ENCODE measurements at regions not wholly inside any gene's neighbourhood (a gene's known extent, or its start where the extent isn't known, plus 50 kb on each side); places are given as distances from the start of the nearest gene placed in this dataset.

DNA sequence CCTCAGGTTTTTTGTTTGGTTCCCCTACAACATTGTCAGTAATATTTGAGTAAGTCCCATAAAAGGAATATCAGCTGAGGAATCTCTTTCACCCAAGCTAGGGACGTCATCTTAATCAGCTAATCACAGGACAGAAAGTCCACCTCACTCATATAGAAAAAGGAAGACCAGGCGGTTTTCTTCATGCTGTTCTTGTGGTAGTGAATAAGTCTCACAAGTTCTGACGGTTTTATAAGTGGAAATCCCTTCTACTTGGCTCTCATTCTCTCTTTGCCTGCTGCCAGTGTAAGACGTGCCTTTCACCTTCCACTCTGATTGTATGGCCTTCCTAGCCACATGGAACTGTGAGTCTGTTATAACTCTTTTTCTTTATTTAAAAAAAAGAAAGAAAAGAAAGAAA lies 308.1 kb upstream of the PFKP start:
- Histone ChIP-seq H3K4me3 (ENCODE audit: insufficient read depth in 1 of 2, low read depth in 1 of 2, low read length in 2 of 2) (no peak overlapping the region), H2BK12ac (ENCODE audit: low read length in 2 of 2) (no peak overlapping the region), H3K23ac (ENCODE audit: low read length in 2 of 2) (no peak overlapping the region), H3K4me1 (ENCODE audit: control insufficient read depth, insufficient read depth, low read depth, low read length) (no peaks in the 10 kb centered on the region), H2BK120ac (ENCODE audit: low read depth, low read length) (no peak overlapping the region), H3K27ac (ENCODE audit: low read length, poor library complexity, severe bottlenecking) (no peak overlapping the region), H4K91ac (ENCODE audit: low read length) (no peak overlapping the region), H3K27me3 (ENCODE audit: control insufficient read depth in 1 of 2, insufficient read depth in 1 of 2, low read length in 2 of 2) (no peaks in the 10 kb centered on the region), H2AK5ac (ENCODE audit: low read length, severe bottlenecking) (no peak overlapping the region), H2AFZ (ENCODE audit: low read depth, low read length) (no peak overlapping the region), H3K79me1 (replicated peaks; ENCODE audit: low read length, poor library complexity, severe bottlenecking) (no peaks in the 10 kb centered on the region), H3K9ac (ENCODE audit: low read length) (no peak overlapping the region), H2BK15ac (ENCODE audit: low read depth, poor library complexity, severe bottlenecking) (no peak overlapping the region), H3K4ac (ENCODE audit: low read depth in 1 of 2, low read length in 2 of 2) (no peak overlapping the region), H3K4me2 (ENCODE audit: low read length, poor library complexity, severe bottlenecking) (no peak overlapping the region), H3K18ac (ENCODE audit: low read depth in 1 of 2, low read length in 2 of 2) (no peak overlapping the region), H3K14ac (ENCODE audit: low read length in 2 of 2) (no peak overlapping the region), H3K36me3 (ENCODE audit: control insufficient read depth in 1 of 2, insufficient read depth in 2 of 2, low read depth in 1 of 2, low read length in 2 of 2) (no peaks in the 10 kb centered on the region), H3K9me3 (ENCODE audit: control insufficient read depth, low read length) (no peaks in the 10 kb centered on the region), H2BK5ac (ENCODE audit: low read depth, low read length, poor library complexity, severe bottlenecking) (no peak overlapping the region), H4K8ac (ENCODE audit: low read length) (no peak overlapping the region)
- DNase-seq = no peak
- WGBS = 84% methylated on average over 2 of the region's 4 CpGs

- Histone ChIP-seq H3K36me3 (ENCODE audit: control insufficient read depth in 1 of 2, insufficient read depth in 2 of 2, low read depth in 1 of 2, low read length in 2 of 2) (no peaks in the 10 kb centered on the region), H3K23ac (ENCODE audit: low read length in 2 of 2) (no peak overlapping the region), H2BK120ac (ENCODE audit: low read depth, low read length) (no peak overlapping the region), H3K27me3 (ENCODE audit: control insufficient read depth in 1 of 2, insufficient read depth in 1 of 2, low read length in 2 of 2) (no peaks in the 10 kb centered on the region), H2AK5ac (ENCODE audit: low read length, severe bottlenecking) (no peak overlapping the region), H3K4me3 (ENCODE audit: insufficient read depth in 1 of 2, low read depth in 1 of 2, low read length in 2 of 2) (no peak overlapping the region), H3K9me3 (ENCODE audit: control insufficient read depth, low read length) (peaks cover 6% of the 10 kb centered on the region), H2BK5ac (ENCODE audit: low read depth, low read length, poor library complexity, severe bottlenecking) (no peak overlapping the region), H2AFZ (ENCODE audit: low read depth, low read length) (no peak overlapping the region), H3K18ac (ENCODE audit: low read depth in 1 of 2, low read length in 2 of 2) (no peak overlapping the region), H2BK12ac (ENCODE audit: low read length in 2 of 2) (no peak overlapping the region), H4K91ac (ENCODE audit: low read length) (no peak overlapping the region), H3K79me1 (replicated peaks; ENCODE audit: low read length, poor library complexity, severe bottlenecking) (no peaks in the 10 kb centered on the region), H3K4me1 (ENCODE audit: control insufficient read depth, insufficient read depth, low read depth, low read length) (no peaks in the 10 kb centered on the region), H4K8ac (ENCODE audit: low read length) (no peak overlapping the region), H3K9ac (ENCODE audit: low read length) (no peak overlapping the region), H2BK15ac (ENCODE audit: low read depth, poor library complexity, severe bottlenecking) (no peak overlapping the region), H3K14ac (ENCODE audit: low read length in 2 of 2) (no peak overlapping the region), H3K4ac (ENCODE audit: low read depth in 1 of 2, low read length in 2 of 2) (no peak overlapping the region), H3K4me2 (ENCODE audit: low read length, poor library complexity, severe bottlenecking) (no peak overlapping the region), H3K27ac (ENCODE audit: low read length, poor library complexity, severe bottlenecking) (no peak overlapping the region)
- WGBS = 48% methylated on average over 6 of the region's 6 CpGs
- no peak for DNase-seq
Observed at GRCh38 chr10:2754943-2755342, 312.4 kb upstream of the PFKP start.

DNA sequence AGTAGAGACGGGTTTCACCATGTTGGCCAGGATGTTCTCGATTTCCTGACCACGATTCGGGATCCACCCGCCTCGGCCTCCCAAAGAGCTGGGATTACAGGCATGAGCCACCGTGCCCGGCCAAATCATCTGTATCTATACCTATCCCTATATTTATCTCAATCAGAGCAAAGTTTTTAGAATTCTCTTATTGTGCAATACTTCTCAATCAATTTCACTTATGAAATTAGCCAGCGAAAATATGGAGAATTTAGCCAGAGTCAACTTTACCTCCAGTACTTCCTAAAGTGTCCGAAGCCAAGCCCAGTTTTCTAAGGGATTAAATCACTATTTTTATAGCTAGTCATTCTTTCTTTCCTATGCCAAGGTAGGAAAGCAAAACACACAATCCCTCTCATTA lies 319.1 kb upstream of the PFKP start:
- Histone ChIP-seq H3K23ac (ENCODE audit: low read length in 2 of 2) (no peak overlapping the region), H4K8ac (ENCODE audit: low read length) (no peak overlapping the region), H3K79me1 (replicated peaks; ENCODE audit: low read length, poor library complexity, severe bottlenecking) (no peaks in the 10 kb centered on the region), H3K9ac (ENCODE audit: low read length) (no peak overlapping the region), H3K4me1 (ENCODE audit: control insufficient read depth, insufficient read depth, low read depth, low read length) (no peaks in the 10 kb centered on the region), H3K4ac (ENCODE audit: low read depth in 1 of 2, low read length in 2 of 2) (no peak overlapping the region), H2BK12ac (ENCODE audit: low read length in 2 of 2) (no peak overlapping the region), H3K36me3 (ENCODE audit: control insufficient read depth in 1 of 2, insufficient read depth in 2 of 2, low read depth in 1 of 2, low read length in 2 of 2) (no peaks in the 10 kb centered on the region), H2BK5ac (ENCODE audit: low read depth, low read length, poor library complexity, severe bottlenecking) (no peak overlapping the region), H2AK5ac (ENCODE audit: low read length, severe bottlenecking) (no peak overlapping the region), H3K4me3 (ENCODE audit: insufficient read depth in 1 of 2, low read depth in 1 of 2, low read length in 2 of 2) (no peak overlapping the region), H2AFZ (ENCODE audit: low read depth, low read length) (no peak overlapping the region), H3K9me3 (ENCODE audit: control insufficient read depth, low read length) (peaks cover 11% of the 10 kb centered on the region), H4K91ac (ENCODE audit: low read length) (no peak overlapping the region), H2BK15ac (ENCODE audit: low read depth, poor library complexity, severe bottlenecking) (no peak overlapping the region), H3K14ac (ENCODE audit: low read length in 2 of 2) (no peak overlapping the region), H3K27ac (ENCODE audit: low read length, poor library complexity, severe bottlenecking) (no peak overlapping the region), H2BK120ac (ENCODE audit: low read depth, low read length) (no peak overlapping the region), H3K27me3 (ENCODE audit: control insufficient read depth in 1 of 2, insufficient read depth in 1 of 2, low read length in 2 of 2) (no peaks in the 10 kb centered on the region), H3K18ac (ENCODE audit: low read depth in 1 of 2, low read length in 2 of 2) (no peak overlapping the region), H3K4me2 (ENCODE audit: low read length, poor library complexity, severe bottlenecking) (no peak overlapping the region)
- WGBS = 91% methylated on average over 10 of the region's 10 CpGs
- no peak for DNase-seq

DNA sequence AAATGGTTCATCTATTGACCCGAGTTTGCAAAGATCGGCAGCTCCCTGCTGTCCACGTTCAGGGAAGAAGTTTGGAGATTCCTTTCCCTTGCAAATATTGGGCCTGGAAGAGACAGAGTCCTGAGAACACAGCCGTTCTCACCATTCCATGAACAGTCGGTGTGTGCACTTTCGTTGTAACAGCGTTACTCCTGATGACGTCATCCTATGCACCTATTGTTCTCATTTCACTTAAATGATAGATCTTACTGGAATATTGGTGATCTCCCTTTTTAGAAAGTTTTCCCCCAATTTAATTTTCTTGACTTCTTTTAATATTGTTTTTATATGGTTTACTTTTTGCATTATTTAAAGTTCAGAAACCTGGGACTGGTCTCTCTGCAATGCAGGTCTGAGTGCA lies 320.7 kb upstream of the PFKP start:
- Histone ChIP-seq H3K4ac (ENCODE audit: low read depth in 1 of 2, low read length in 2 of 2) (no peak overlapping the region), H2BK120ac (ENCODE audit: low read depth, low read length) (no peak overlapping the region), H3K36me3 (ENCODE audit: control insufficient read depth in 1 of 2, insufficient read depth in 2 of 2, low read depth in 1 of 2, low read length in 2 of 2) (no peaks in the 10 kb centered on the region), H2BK12ac (ENCODE audit: low read length in 2 of 2) (no peak overlapping the region), H3K4me3 (ENCODE audit: insufficient read depth in 1 of 2, low read depth in 1 of 2, low read length in 2 of 2) (no peak overlapping the region), H3K4me2 (ENCODE audit: low read length, poor library complexity, severe bottlenecking) (no peak overlapping the region), H3K18ac (ENCODE audit: low read depth in 1 of 2, low read length in 2 of 2) (no peak overlapping the region), H2BK15ac (ENCODE audit: low read depth, poor library complexity, severe bottlenecking) (no peak overlapping the region), H3K14ac (ENCODE audit: low read length in 2 of 2) (no peak overlapping the region), H3K9ac (ENCODE audit: low read length) (no peak overlapping the region), H3K27ac (ENCODE audit: low read length, poor library complexity, severe bottlenecking) (no peak overlapping the region), H4K91ac (ENCODE audit: low read length) (no peak overlapping the region), H2BK5ac (ENCODE audit: low read depth, low read length, poor library complexity, severe bottlenecking) (no peak overlapping the region), H3K9me3 (ENCODE audit: control insufficient read depth, low read length) (peaks cover 7% of the 10 kb centered on the region), H3K23ac (ENCODE audit: low read length in 2 of 2) (no peak overlapping the region), H3K27me3 (ENCODE audit: control insufficient read depth in 1 of 2, insufficient read depth in 1 of 2, low read length in 2 of 2) (no peaks in the 10 kb centered on the region), H3K79me1 (replicated peaks; ENCODE audit: low read length, poor library complexity, severe bottlenecking) (no peaks in the 10 kb centered on the region), H4K8ac (ENCODE audit: low read length) (no peak overlapping the region), H2AK5ac (ENCODE audit: low read length, severe bottlenecking) (no peak overlapping the region), H2AFZ (ENCODE audit: low read depth, low read length) (no peak overlapping the region), H3K4me1 (ENCODE audit: control insufficient read depth, insufficient read depth, low read depth, low read length) (no peaks in the 10 kb centered on the region)
- 85% methylated on average over 8 of the region's 8 CpGs for WGBS
- no peak for DNase-seq

All from mesenchymal stem cell (in vitro differentiated cells and primary cell).